Thoracic aorta (tissue), 2 donors: ENCODE measurements at regions not wholly inside any gene's neighbourhood (a gene's known extent, or its start where the extent isn't known, plus 50 kb on each side); places are given as distances from the start of the nearest gene placed in this dataset.
"Not testable (repeated sequence)": the region's sequence is repeated elsewhere in the genome, so short reads cannot be mapped to it uniquely, and the experiment has no call there.

Experiments
- ATAC-seq: fragments of 150-250 bp; one replicate; pipeline ENCODE4 v1.8.0; 2017; ENCODE audit warnings: low read depth; ENCODE audit not compliant: insufficient number of reproducible peaks, low FRiP score
- DNase-seq: peaks from one replicate; pipeline ENCODE4 v3.0.0-alpha.2; 2020; ENCODE audit warnings: low spot score
- H3K27ac ChIP-seq, 2 donors: fragments of 200-600 bp; sonication (generic); 1 replicate in 1 of 2; 2 replicates in 1 of 2; pipeline ENCODE4 v1.5.1; 2016; ENCODE audit warnings: mild to moderate bottlenecking in 2 of 2, moderate library complexity in 2 of 2
- H3K27me3 ChIP-seq: fragments of 200-600 bp; sonication (generic); replicated peaks from 2 replicates; pipeline ENCODE4 v1.6.0; 2016; ENCODE audit warnings: mild to moderate bottlenecking; ENCODE audit not compliant: insufficient read depth
- H3K36me3 ChIP-seq: fragments of 200-600 bp; sonication (generic); one replicate; pipeline ENCODE4 v1.5.1; 2016
- H3K4me1 ChIP-seq, 2 donors: fragments of 200-600 bp; sonication (generic); 1 replicate in 1 of 2; 2 replicates in 1 of 2; pipeline versions ENCODE4 v1.5.1 to v1.6.0; 2016; ENCODE audit warnings: low read depth in 2 of 2, mild to moderate bottlenecking in 1 of 2; ENCODE audit not compliant: control insufficient read depth in 1 of 2
- H3K4me3 ChIP-seq: fragments of 200-600 bp; sonication (generic); 2 replicates; pipeline ENCODE4 v1.5.1; 2016; ENCODE audit warnings: mild to moderate bottlenecking
- H3K9me3 ChIP-seq: fragments of 200-600 bp; sonication (generic); 2 replicates; pipeline ENCODE4 v1.5.1; 2016
- TF ChIP-seq, protein P1 (sequence below): fragments of 200-600 bp; sonication (generic); IDR thresholded peaks from one replicate; pipeline ENCODE4 v1.5.1; 2019; ENCODE audit warnings: antibody characterized with exemption

- not testable (repeated sequence) for H3K4me1 ChIP-seq, H3K27me3 ChIP-seq, DNase-seq, H3K4me3 ChIP-seq, H3K9me3 ChIP-seq, H3K36me3 ChIP-seq, H3K27ac ChIP-seq, ATAC-seq
Measured at GRCh38 chr9:65465246-65465895, 180.4 kb upstream of the FOXD4L5 start.

- H3K27ac ChIP-seq, H3K36me3 ChIP-seq, ATAC-seq, H3K4me3 ChIP-seq, H3K4me1 ChIP-seq, H3K27me3 ChIP-seq, DNase-seq, H3K9me3 ChIP-seq: not testable (repeated sequence)
Measured at GRCh38 chr9:65462476-65462875, 177.5 kb upstream of the FOXD4L5 start.

GRCh38 chr9:65459756-65460320, 174.8 kb upstream of the FOXD4L5 start:
- no peak overlapping the region for H3K27ac ChIP-seq
- DNase-seq (no peak), ATAC-seq (no peak)
- H3K9me3 ChIP-seq, result no peaks in the 10 kb centered on the region
- H3K4me1 ChIP-seq, result no peaks in the 10 kb centered on the region
- H3K4me3 ChIP-seq, result no peak overlapping the region
- H3K36me3 ChIP-seq, result no peaks in the 10 kb centered on the region
- TF ChIP-seq, protein P1, sequence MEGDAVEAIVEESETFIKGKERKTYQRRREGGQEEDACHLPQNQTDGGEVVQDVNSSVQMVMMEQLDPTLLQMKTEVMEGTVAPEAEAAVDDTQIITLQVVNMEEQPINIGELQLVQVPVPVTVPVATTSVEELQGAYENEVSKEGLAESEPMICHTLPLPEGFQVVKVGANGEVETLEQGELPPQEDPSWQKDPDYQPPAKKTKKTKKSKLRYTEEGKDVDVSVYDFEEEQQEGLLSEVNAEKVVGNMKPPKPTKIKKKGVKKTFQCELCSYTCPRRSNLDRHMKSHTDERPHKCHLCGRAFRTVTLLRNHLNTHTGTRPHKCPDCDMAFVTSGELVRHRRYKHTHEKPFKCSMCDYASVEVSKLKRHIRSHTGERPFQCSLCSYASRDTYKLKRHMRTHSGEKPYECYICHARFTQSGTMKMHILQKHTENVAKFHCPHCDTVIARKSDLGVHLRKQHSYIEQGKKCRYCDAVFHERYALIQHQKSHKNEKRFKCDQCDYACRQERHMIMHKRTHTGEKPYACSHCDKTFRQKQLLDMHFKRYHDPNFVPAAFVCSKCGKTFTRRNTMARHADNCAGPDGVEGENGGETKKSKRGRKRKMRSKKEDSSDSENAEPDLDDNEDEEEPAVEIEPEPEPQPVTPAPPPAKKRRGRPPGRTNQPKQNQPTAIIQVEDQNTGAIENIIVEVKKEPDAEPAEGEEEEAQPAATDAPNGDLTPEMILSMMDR, result no peak
- no peaks in the 10 kb centered on the region for H3K27me3 ChIP-seq

DNA sequence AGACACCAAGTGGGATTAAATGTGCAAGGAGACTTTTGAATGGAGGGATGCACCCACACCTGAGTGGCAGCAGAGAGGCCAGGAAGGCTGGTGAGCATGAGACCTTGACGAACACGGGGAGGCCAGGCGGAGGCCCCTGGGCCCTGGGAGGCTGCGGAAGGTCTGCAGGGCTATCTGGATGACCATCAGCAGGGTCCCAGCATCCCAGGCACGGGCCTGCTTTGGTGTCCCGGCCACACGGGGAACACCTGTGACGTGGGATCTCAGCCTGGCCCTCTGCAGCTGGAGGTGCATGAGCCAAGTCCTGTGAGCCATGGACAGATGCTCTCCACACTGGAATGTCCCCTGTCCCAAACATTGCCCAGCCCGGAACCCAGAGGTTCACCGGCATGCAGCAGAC, 174.0 kb upstream of the FOXD4L5 start:
- H3K36me3 ChIP-seq, result no peaks in the 10 kb centered on the region
- no peaks in the 10 kb centered on the region for H3K9me3 ChIP-seq
- H3K27ac ChIP-seq, result no peak overlapping the region
- no peak for ATAC-seq
- no peak overlapping the region for H3K4me3 ChIP-seq
- TF ChIP-seq, protein P1, result no peak
- no peaks in the 10 kb centered on the region for H3K27me3 ChIP-seq
- no peaks in the 10 kb centered on the region for H3K4me1 ChIP-seq
- no peak for DNase-seq

- DNase-seq (no peak), ATAC-seq (no peak)
- Histone ChIP-seq H3K4me3 (no peak overlapping the region), H3K27ac (no peak overlapping the region), H3K27me3 (no peaks in the 10 kb centered on the region), H3K9me3 (no peaks in the 10 kb centered on the region), H3K4me1 (no peaks in the 10 kb centered on the region), H3K36me3 (no peaks in the 10 kb centered on the region)
- TF ChIP-seq, protein P1, result no peak
Measured at GRCh38 chr9:65458465-65458864, 173.5 kb upstream of the FOXD4L5 start.

DNA sequence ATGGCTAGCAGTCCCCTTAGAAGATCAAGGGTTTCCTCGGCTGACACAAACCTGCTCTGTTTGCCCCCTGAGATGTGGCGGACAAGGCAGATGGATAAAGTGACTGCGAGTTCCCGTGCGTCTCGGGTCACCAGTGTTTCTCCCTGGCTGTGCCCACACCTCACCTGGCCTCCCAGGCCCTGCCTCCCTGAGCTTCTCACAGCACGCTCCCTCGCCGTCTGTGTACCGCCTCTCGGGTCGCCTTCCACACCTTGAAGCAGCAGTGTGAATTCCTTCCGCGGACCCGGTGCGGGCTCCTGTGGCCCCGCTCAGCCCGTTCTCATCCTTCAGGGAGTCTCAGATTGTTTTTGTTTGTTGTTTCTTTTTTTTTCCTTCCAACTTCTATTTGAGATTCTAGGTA, 172.0 kb upstream of the FOXD4L5 start:
- not testable (repeated sequence) for H3K36me3 ChIP-seq, ATAC-seq, H3K4me1 ChIP-seq, H3K4me3 ChIP-seq, DNase-seq, H3K27me3 ChIP-seq, H3K9me3 ChIP-seq, H3K27ac ChIP-seq

DNA sequence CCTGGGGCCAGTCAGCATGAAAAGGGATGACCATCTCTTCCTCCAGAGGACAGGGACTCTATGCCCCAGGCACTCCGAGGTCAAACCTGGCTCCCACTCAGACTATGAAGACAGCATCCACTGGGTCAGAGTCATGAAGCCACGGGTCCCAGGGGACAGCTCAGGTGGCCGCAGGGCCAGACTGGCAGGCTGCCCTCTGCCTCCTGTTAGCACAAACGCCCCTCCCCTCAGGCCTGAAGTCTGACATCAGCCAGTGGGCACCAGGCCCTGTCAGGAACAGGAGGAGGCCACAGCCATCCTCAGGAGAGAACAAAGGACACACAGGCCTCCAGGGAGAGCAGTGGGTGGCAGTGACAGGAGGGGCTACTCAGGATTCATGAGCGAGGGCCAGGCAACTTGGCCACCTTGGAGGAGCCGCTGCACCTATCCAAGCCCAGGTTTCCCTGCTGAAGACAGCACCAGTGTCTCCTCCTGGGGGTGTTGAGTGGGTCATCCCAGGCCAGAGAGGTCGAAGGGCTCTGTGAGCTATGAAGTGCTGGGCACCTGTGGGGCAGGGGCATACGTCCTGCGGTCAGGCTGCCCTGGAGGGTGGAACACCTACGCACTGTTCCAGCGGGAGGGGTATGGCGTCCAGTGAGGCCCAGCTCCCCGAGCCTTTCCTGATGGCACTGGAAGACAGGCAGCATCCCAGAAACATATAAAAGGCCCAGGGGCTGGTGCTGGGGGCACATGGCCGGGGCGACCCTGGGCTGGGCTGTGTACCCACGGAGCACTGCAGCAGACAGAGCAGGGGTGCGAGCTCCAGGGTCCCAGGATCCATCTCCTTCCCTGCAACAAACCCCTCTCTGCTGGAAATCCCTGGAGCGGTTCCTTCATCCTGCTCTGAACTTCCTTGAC, 171.0 kb upstream of the FOXD4L5 start:
- H3K27me3 ChIP-seq, H3K9me3 ChIP-seq, H3K27ac ChIP-seq, ATAC-seq, DNase-seq, H3K36me3 ChIP-seq, H3K4me3 ChIP-seq, H3K4me1 ChIP-seq: not testable (repeated sequence)

DNA sequence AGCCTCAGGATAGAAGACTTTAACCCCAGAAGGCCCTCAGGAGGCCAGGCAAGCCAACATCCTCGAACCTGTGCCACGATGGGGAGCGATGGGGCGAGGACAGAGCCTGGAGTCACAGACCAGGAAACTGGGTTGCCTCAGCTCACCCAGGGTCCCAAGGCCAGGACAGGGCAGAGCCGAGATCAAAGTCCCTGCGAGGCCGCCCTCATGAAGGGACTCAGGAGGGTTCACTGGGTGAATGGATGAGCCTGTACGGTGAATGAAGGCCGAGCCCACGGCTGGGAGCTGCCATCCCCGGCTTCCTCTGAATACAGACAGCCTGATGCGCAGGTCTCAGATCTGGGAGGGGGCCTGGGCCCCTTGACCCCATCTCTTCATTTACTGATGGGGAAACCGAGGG, 170.1 kb upstream of the FOXD4L5 start:
- not testable (repeated sequence) for H3K4me1 ChIP-seq

DNA sequence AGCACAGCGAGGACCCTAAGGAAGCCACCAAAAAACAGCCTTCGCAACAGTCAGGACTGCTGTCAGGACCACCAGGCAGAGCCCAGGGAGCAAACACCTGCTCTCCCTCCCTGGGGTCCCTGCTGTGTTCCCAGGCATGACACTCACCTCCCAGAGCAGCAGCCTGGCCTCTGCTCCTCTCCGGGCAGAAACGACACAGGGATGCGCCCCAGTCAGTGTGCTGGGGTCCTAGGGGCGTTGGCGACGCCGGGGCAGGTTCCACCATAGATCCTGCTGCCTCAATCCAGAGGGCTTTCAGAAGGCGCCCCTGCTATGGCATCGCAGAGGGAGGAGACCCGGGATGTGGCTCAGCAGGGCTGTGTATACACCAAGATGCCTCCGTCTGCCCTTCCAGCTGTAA, 169.7 kb upstream of the FOXD4L5 start:
- ATAC-seq, H3K27me3 ChIP-seq, H3K4me3 ChIP-seq, H3K4me1 ChIP-seq, H3K9me3 ChIP-seq, H3K27ac ChIP-seq, H3K36me3 ChIP-seq, DNase-seq: not testable (repeated sequence)

More for the DNA sequence above, 170.1 kb upstream of the FOXD4L5 start:
- not testable (repeated sequence) for H3K9me3 ChIP-seq, H3K4me3 ChIP-seq, H3K27me3 ChIP-seq, ATAC-seq, DNase-seq, H3K27ac ChIP-seq, H3K36me3 ChIP-seq
